ENCODE measurements at regions not wholly inside any gene's neighbourhood (a gene's known extent, or its start where the extent isn't known, plus 50 kb on each side); places are given as distances from the start of the nearest gene placed in this dataset.

DNA sequence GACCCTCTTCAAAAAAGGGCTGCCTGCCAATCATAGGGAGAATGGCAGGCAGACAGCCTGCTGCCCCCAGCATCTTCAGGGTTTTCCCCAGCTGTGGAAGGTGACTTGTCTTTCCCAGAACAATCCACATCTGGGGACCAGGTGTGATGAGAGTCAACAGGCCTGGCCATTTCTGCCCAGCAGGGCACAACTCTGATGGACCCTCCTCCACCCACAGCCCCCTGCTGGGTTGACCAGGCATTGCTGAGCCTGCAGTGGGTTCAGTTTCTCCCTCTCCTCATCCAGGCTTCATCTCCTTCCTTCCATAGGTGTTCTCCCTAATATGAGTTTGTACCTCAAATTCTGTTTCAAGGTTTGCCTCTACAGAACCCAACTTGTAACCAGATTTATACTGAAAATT is 111.0 kb downstream of the MINAR1 start:
- DNase-seq (ENCODE audit: extremely low spot score) = no peak
- CTCF ChIA-PET = no interaction called here
- no peak for TF ChIP-seq CTCF (IDR thresholded peaks at IDR 0.05; ENCODE audit: control extremely low read depth, extremely low read depth, low read depth, missing control alignments)
- POLR2A ChIA-PET = no interaction called here

GRCh38 chr15:79549196-79549595 is 117.1 kb downstream of the MINAR1 start:
- no peak for DNase-seq (ENCODE audit: extremely low spot score)
- TF ChIP-seq CTCF (IDR thresholded peaks at IDR 0.05; ENCODE audit: control extremely low read depth, extremely low read depth, low read depth, missing control alignments) = no peak
- CTCF ChIA-PET = interaction anchor here (1.6 kb wide), 1 partner anchor 27 kb away, joined by 4 read pairs; no protein-coding TSS in a partner anchor
- POLR2A ChIA-PET = no interaction called here

GRCh38 chr15:79560384-79560783 is 128.2 kb downstream of the MINAR1 start:
- TF ChIP-seq CTCF (IDR thresholded peaks at IDR 0.05; ENCODE audit: control extremely low read depth, extremely low read depth, low read depth, missing control alignments) = no peak
- ChIA-PET POLR2A (no interaction called here), CTCF (no interaction called here)
- no peak for DNase-seq (ENCODE audit: extremely low spot score)

DNA sequence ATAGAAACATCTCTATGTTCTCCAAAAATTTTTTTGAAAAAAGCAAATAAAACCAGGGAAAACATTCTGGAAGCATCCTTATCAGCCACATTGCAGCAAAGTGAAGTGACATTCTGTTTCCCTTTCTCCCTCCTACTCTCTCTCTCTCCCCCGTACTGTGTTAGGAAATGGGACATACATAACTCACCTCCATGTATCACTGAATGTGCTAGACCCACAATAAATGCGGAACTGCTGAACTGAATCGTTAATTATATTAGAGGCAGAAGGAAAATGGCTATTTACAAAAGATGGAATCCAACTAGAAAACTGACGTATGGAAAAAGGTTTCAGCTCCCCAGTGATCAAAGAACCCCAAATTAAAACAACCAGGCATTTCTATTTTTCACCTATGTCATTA is 129.8 kb downstream of the MINAR1 start:
- DNase-seq (ENCODE audit: extremely low spot score) = no peak
- TF ChIP-seq CTCF (IDR thresholded peaks at IDR 0.05; ENCODE audit: control extremely low read depth, extremely low read depth, low read depth, missing control alignments) = no peak
- ChIA-PET CTCF (interaction anchor here (0.9 to 1.2 kb wide), 2 partner anchors 21 to 34 kb away, joined by 3 read pairs; no protein-coding TSS in a partner anchor), POLR2A (no interaction called here)

- CTCF ChIA-PET = interaction anchor here (0.9 to 1.2 kb wide), 2 partner anchors 22 to 34 kb away, joined by 3 read pairs; no protein-coding TSS in a partner anchor
- no peak for DNase-seq (ENCODE audit: extremely low spot score)
- POLR2A ChIA-PET = no interaction called here
- TF ChIP-seq CTCF (IDR thresholded peaks at IDR 0.05; ENCODE audit: control extremely low read depth, extremely low read depth, low read depth, missing control alignments) = no peak
These were observed 130.3 kb downstream of the MINAR1 start for GRCh38 chr15:79562403-79562815.

- ChIA-PET POLR2A (no interaction called here), CTCF (interaction anchor here (1.2 kb wide), 1 partner anchor 16 kb away, joined by 3 read pairs; no protein-coding TSS in a partner anchor)
- DNase-seq (ENCODE audit: extremely low spot score) = no peak
- no peak for TF ChIP-seq CTCF (IDR thresholded peaks at IDR 0.05; ENCODE audit: control extremely low read depth, extremely low read depth, low read depth, missing control alignments)
These were observed 130.8 kb downstream of the MINAR1 start for GRCh38 chr15:79562899-79563298.

DNA sequence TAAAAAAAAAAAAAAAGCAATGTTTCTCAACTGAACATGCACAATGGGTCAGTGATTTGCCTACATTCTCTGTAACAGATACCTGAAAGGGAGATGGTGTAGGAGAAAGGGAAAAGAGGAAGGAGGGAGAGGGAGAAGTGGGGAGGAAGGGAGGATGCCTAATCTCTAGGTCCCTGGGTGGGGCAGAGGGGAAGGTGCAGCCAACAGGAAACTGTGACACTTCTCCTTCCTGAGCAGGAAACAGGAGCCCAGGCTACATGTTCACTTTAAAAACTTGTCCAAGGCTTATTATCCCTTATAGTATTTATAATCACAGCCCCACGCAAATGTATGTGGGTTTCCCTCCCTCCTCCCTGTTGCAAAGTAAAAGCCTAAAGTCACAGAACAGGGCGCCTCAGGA is 137.9 kb downstream of the MINAR1 start:
- DNase-seq (ENCODE audit: extremely low spot score) = no peak
- POLR2A ChIA-PET = no interaction called here
- CTCF ChIA-PET = no interaction called here
- TF ChIP-seq CTCF (IDR thresholded peaks at IDR 0.05; ENCODE audit: control extremely low read depth, extremely low read depth, low read depth, missing control alignments) = no peak
